NCI-H2107 treated with DMSO at 0.1 percent for 48 hours (cell line): ENCODE measurements at regions not wholly inside any gene's neighbourhood (a gene's known extent, or its start where the extent isn't known, plus 50 kb on each side); places are given as distances from the start of the nearest gene placed in this dataset.
"Not testable (repeated sequence)": the region's sequence is repeated elsewhere in the genome, so short reads cannot be mapped to it uniquely, and the experiment has no call there.

Experiments
- DNase-seq: peaks from one replicate; lab custom pipeline; 2025; ENCODE audit not compliant: unreplicated experiment; lab: John Stamatoyannopoulos, UW

- no peak for DNase-seq
These were observed 119.5 kb upstream of the TNRC6C start for GRCh38 chr17:77838748-77839697.

- DNase-seq = no peak
These were observed 118.6 kb upstream of the TNRC6C start for GRCh38 chr17:77839698-77840512.

DNA sequence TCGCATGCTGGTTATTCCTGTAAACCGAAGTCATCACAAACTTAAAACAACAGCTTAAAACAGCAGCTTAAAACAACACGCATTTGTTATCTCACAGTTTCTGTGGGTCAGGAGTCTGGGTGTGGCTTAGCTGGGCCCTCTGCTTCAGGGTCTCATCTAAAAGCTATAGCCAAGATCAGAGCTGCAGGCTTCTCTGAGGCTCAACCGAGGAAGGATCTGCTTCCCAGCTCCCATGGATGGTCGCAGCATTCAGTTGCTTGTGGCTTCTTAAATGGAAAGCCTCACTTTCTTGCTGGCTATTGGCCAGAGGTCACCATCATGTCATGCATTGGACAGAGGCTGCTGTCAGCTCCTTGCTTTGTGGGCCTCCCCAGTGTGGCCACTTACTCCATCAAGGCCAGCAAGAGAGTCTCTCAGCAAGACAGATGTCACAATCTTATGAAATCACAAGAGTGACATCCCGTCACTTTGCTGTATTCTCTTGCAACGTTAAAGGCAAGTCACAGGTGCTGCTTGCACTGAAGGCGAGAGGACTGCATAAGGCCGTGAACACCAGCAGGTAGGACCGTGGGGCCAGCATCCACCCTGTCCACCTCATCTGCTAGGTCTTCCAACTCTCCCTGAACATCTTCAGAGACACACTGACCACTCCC, 117.9 kb upstream of the TNRC6C start:
- no peak for DNase-seq

- DNase-seq = peak; percentile 53
These were observed 116.6 kb upstream of the TNRC6C start for GRCh38 chr17:77841742-77842527.

GRCh38 chr17:77842528-77843147, 115.9 kb upstream of the TNRC6C start:
- DNase-seq = no peak

DNA sequence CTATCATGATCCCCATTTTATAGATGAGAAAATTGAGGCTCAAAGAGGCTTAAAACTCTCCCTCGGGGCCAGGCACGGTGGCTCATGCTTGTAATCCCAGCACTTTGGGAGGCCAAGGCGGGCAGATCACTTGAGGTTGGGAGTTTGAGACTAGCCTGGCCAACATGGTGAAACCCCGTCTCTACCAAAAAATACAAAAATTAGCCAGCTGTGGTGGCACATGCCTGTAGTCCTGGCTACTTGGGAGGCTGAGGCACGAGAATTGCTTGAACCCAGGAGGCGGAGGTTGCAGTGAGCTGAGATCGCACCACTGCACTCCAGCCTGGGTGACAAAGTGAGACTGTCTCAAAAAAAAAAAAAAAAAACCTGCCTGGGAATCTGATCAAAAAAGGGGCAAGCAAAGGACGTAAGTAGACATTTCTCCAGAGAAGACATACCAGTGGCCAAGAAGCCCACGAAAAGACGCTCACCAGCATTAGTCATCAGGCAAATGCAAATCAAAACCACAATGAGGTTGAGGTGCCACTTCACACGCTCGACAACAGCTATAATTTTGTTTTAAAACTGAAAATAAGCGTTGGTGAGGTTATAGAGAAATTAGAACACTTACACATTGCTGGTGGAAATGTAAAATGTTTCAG, 115.1 kb upstream of the TNRC6C start:
- DNase-seq = not testable (repeated sequence)

GRCh38 chr17:77843896-77844295, 114.6 kb upstream of the TNRC6C start:
- no peak for DNase-seq

DNA sequence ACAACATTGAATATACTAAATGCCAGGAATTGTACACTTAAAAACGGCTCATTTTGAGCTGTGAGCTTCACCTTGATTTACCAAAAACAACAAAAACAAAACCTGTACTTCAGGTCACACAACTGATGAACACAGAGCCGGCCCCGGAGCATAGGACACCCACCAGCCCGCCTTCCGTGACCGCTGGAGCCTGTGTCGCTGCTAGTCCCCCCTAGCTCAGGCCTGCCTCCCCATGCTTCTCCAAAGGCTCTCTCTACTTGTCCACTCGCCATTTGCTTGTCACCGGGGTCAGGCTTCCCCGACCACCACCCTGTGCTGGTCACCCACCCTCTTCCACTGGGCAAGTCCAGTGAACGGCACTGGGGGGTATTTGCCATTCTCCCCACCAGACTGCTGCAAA, 113.8 kb upstream of the TNRC6C start:
- DNase-seq = no peak

DNA sequence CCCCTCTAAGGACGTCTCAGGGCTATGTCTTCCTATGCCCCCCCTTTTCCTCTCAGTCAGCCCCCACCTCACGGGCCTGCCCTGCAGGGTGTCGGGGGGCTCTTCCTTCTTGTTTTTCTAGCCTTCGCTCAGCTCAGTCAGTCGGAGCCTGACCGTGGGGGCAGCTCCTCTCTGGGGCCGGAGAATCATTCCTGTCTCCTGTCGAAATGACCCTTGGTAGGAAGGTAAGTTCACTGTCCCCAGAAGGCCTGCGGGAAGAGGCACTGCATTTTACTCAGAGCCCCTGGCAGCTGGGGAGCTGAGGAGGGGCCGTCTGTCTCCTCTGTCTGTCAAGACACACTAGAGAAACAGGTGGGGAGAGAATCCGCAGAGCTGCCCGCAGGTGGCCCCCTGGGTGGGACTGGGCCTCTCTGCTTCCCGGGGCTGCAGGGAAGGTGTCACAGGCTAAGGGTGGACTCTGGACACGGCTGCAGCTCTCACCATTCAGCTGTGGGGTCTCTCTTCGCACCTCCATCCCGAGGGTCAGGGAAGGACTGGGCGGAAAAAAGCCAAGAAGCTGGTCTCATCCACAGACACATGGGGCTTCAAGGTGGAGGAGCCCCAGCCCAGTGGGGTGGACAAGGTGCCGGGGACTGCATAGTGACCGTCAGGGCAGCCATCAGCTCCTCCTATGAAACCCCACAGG, 112.8 kb upstream of the TNRC6C start:
- no peak for DNase-seq

DNA sequence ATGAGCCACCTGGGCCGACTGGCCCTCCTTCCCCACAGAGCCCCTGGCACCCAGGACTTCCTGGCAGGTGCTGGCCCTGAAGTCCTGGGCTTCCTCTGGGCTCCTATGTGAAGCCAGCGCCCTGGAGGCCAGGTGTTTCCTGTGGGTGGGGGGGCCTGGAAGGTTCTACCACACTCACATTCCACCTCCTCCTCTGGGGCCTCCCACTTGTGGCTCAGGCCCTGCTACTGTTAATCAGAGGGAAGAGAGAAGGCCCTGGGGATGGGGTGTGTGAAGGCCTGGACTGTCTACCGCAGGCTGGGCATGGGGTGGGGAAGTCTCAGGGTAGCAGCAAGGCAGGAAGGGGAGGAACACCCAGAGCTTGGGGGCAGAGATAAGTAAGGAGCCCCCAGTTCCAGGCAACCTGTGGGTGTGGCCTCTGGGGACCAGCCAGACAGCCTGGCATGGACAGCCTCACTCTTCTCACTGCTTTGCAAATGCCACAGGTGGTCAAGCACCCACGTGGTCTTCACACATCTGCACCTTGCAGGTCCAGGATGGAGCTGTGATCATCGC, 111.9 kb upstream of the TNRC6C start:
- DNase-seq = no peak

- no peak for DNase-seq
These were observed 111.0 kb upstream of the TNRC6C start for GRCh38 chr17:77847221-77848085.

DNA sequence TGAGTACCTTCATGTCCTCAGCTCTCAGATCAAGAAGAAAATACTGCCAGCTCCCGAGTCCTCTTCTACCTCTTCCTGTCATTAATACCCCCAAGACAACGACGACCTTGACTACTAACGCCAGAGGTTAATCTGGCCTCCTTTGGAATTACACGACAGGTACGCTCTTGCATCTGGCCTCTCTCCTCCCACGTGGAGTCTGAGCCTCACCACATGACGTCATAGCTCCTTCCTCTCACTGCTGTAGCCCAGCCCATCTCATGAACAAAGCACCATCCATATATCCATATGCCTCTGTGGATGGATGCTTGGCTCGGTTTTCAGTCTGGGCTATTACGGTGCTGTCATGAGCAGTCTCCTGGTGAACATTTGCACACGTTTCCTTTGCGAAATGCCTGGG, 110.2 kb upstream of the TNRC6C start:
- no peak for DNase-seq

GRCh38 chr17:77849239-77849638, 109.3 kb upstream of the TNRC6C start:
- no peak for DNase-seq

DNA sequence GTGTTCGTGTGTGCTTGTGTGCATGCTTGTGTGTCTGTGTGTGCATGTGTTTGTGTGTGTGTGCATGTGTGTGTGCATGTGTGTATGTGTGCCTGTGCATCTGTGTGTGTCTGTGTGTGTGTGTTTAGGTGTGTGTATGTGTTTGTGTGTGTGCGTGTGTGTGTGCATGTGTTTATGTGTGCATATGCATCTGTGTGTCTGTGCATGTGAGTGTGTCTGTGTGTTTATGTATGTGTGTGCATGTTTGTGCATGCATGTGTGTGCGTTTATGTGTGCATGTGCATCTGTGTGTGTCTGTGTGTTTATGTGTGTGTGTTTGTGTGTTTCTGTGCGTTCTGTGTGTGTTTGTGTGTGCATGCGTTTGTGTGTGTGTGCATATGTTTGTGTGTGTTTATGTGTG, 106.6 kb upstream of the TNRC6C start:
- no peak for DNase-seq

DNA sequence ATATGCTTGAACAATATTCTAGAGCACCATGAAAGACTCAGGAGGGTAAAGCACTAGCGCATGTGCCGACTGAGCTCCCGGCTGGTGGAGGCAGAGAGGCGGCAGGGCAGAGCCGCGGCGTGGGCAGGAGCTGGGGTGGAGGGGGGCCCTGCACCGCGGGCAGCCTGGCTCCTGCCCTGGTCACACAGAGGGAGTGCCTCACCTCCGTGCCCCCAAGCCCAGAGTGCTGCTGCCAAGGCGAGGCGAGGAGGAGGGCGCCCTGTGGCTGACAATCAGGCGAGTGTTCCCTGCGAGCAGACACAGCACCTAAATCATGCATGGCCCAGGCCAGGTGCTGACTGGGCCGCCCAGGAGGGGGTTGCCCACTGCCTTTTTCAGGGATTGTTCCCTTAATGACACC, 105.8 kb upstream of the TNRC6C start:
- DNase-seq = no peak

DNA sequence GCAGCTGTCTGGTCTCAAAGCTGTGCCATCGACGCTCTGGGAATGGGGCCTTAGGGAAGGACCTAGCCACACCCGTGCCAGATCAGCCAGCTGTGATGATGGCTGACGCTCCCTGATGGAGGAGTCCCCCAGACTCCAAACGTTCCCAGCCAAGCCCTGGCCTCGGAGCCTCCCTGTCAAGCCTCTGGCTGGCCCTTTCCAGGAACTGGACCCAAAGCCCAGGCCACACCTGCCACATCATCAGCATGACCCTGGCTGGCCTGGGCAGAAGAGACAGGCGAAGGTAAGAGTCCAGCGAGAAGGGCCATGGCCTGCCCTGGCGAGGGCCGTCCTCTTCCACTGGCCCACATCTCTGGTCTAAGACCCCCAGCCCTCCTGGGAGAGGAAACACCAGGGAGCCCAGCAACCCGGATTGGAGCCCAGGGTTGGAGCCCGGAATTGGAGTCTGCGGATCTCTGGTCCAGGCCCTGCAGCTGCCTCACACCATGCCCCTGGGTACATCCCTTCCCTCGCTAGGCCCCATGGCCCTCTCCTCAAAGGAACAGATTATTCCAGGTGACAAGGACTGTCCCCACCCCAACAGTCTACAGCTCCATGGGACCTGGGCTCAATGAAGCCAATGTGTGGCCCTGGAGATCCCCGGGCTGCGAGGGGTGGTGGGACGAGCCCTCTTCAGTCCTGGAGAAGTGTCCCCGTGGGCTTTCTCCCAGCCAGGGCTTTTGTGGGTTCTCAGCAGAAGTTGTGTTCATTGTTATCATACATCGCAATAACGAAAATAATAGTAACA, 105.1 kb upstream of the TNRC6C start:
- DNase-seq = no peak

- no peak for DNase-seq
These were observed 104.3 kb upstream of the TNRC6C start for GRCh38 chr17:77854083-77854758.
